ENCODE measurements at regions not wholly inside any gene's neighbourhood (a gene's known extent, or its start where the extent isn't known, plus 50 kb on each side); places are given as distances from the start of the nearest gene placed in this dataset.
A peak's percentile ranks its signal among the peaks of the same experiment; 100 is the strongest.

- intact Hi-C loops (cut with DNase I): no loop called here
- Histone ChIP-seq H3K9me3 (peaks cover 0 to 6% (median 0%) of the 10 kb centered on the region in 4 donors), H3K36me3 (no peaks in the 10 kb centered on the region), H3K4me1 (no peaks in the 10 kb centered on the region), H3K4me3 (no peak overlapping the region), H3K27me3 (peaks cover 0 to 32% (median 0%) of the 10 kb centered on the region in 4 donors), H3K27ac (replicated peaks in 1 of 4) (no peak overlapping the region)
- no peak for TF ChIP-seq POLR2AphosphoS5 (IDR thresholded peaks at IDR 0.05)
- TF ChIP-seq EP300 (IDR thresholded peaks at IDR 0.05): no peak
- no peak for TF ChIP-seq CTCF (IDR thresholded peaks at IDR 0.05)
- TF ChIP-seq POLR2A (IDR thresholded peaks at IDR 0.05; ENCODE audit: low read depth): no peak
- DNase-seq (ENCODE audit: extremely low spot score): no peak
These were observed 94.9 kb upstream of the NKX2-2 start for GRCh38 chr20:21608777-21609176.

- intact Hi-C loops (cut with DNase I): no loop called here
- peaks cover 0 to 6% (median 0%) of the 10 kb centered on the region in 4 donors for H3K9me3 ChIP-seq
- WGBS: 63% methylated on average over 30 of the region's 38 CpGs
- peak; percentile 82 for DNase-seq (ENCODE audit: extremely low spot score)
- no peaks in the 10 kb centered on the region for H3K36me3 ChIP-seq
- peaks cover 0 to 32% (median 0%) of the 10 kb centered on the region in 4 donors for H3K27me3 ChIP-seq
- peak overlapping the region in 1 of 4 donors; percentile 10 for H3K27ac ChIP-seq (replicated peaks in 1 of 4)
- no peak overlapping the region for H3K4me3 ChIP-seq
- no peak for TF ChIP-seq POLR2AphosphoS5 (IDR thresholded peaks at IDR 0.05)
- no peak for TF ChIP-seq EP300 (IDR thresholded peaks at IDR 0.05)
- TF ChIP-seq CTCF (IDR thresholded peaks at IDR 0.05): no peak
- no peak for TF ChIP-seq POLR2A (IDR thresholded peaks at IDR 0.05; ENCODE audit: low read depth)
- H3K4me1 ChIP-seq: no peaks in the 10 kb centered on the region
These were observed 94.3 kb upstream of the NKX2-2 start for GRCh38 chr20:21607971-21608725.

GRCh38 chr20:21601799-21602198 lies 87.9 kb upstream of the NKX2-2 start:
- intact Hi-C loops (cut with DNase I): no loop called here
- Histone ChIP-seq H3K4me3 (no peak overlapping the region), H3K27me3 (no peaks in the 10 kb centered on the region), H3K27ac (replicated peaks in 1 of 4) (no peak overlapping the region), H3K4me1 (no peaks in the 10 kb centered on the region), H3K36me3 (no peaks in the 10 kb centered on the region), H3K9me3 (peaks cover 0 to 12% (median 3%) of the 10 kb centered on the region in 4 donors)
- WGBS: 80% methylated on average over 4 of the region's 4 CpGs
- TF ChIP-seq POLR2A (IDR thresholded peaks at IDR 0.05; ENCODE audit: low read depth) (no peak), EP300 (IDR thresholded peaks at IDR 0.05) (no peak), CTCF (IDR thresholded peaks at IDR 0.05) (no peak), POLR2AphosphoS5 (IDR thresholded peaks at IDR 0.05) (no peak)
- DNase-seq (ENCODE audit: extremely low spot score): no peak

- H3K9me3 ChIP-seq: no peaks in the 10 kb centered on the region
- no peaks in the 10 kb centered on the region for H3K4me1 ChIP-seq
- peaks cover 0 to 22% (median 0%) of the 10 kb centered on the region in 4 donors for H3K27me3 ChIP-seq
- H3K36me3 ChIP-seq: no peaks in the 10 kb centered on the region
- no peak overlapping the region for H3K27ac ChIP-seq (replicated peaks in 1 of 4)
- H3K4me3 ChIP-seq: no peak overlapping the region
- intact Hi-C loops (cut with DNase I): no loop called here
- 80% methylated on average over 4 of the region's 4 CpGs for WGBS
- no peak for DNase-seq (ENCODE audit: extremely low spot score)
- TF ChIP-seq POLR2A (IDR thresholded peaks at IDR 0.05; ENCODE audit: low read depth) (no peak), CTCF (IDR thresholded peaks at IDR 0.05) (no peak), POLR2AphosphoS5 (IDR thresholded peaks at IDR 0.05) (no peak), EP300 (IDR thresholded peaks at IDR 0.05) (no peak)
These were observed 72.8 kb upstream of the NKX2-2 start for GRCh38 chr20:21586682-21587081.

Measured in esophagus muscularis mucosa (tissue), 4 donors.